ENCODE measurements at regions not wholly inside any gene's neighbourhood (a gene's known extent, or its start where the extent isn't known, plus 50 kb on each side); places are given as distances from the start of the nearest gene placed in this dataset.
A peak's percentile ranks its signal among the peaks of the same experiment; 100 is the strongest.

DNA sequence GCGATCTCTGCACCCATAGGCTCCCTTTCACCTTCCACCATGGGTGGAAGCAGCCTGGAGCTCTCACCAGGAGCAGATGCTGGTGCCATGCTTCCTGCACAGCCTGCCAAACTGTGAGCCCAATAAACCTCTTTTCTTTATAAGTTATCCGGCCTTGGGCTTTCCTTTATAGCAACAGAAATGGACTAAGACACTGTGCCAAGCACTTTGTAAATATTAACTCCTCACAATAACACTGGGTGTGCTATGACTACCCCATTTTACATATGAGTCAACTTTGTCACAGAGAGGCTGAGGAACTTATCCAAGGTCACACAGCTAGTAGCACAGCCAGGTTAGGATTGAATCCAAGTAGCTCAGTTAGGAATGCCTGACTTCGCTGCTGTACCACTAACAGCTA is 79.7 kb upstream of the KCNMA1 start:
- no peaks in the 10 kb centered on the region for H3K4me1 Mint-ChIP-seq
- CTCF ChIA-PET, result interaction anchor here (0.5 to 0.8 kb wide), 2 partner anchors 19 to 121 kb away, joined by 3 read pairs; no protein-coding TSS in a partner anchor
- no peaks in the 10 kb centered on the region for H3K36me3 Mint-ChIP-seq (ENCODE audit: low read depth)
- no peak overlapping the region for H3K27ac Mint-ChIP-seq
- no peaks in the 10 kb centered on the region for H3K9me3 Mint-ChIP-seq
- no peak overlapping the region for H3K4me3 Mint-ChIP-seq
- POLR2A ChIA-PET, result no interaction called here
- no peak for DNase-seq
- peaks cover 7% of the 10 kb centered on the region for H3K27me3 Mint-ChIP-seq

DNA sequence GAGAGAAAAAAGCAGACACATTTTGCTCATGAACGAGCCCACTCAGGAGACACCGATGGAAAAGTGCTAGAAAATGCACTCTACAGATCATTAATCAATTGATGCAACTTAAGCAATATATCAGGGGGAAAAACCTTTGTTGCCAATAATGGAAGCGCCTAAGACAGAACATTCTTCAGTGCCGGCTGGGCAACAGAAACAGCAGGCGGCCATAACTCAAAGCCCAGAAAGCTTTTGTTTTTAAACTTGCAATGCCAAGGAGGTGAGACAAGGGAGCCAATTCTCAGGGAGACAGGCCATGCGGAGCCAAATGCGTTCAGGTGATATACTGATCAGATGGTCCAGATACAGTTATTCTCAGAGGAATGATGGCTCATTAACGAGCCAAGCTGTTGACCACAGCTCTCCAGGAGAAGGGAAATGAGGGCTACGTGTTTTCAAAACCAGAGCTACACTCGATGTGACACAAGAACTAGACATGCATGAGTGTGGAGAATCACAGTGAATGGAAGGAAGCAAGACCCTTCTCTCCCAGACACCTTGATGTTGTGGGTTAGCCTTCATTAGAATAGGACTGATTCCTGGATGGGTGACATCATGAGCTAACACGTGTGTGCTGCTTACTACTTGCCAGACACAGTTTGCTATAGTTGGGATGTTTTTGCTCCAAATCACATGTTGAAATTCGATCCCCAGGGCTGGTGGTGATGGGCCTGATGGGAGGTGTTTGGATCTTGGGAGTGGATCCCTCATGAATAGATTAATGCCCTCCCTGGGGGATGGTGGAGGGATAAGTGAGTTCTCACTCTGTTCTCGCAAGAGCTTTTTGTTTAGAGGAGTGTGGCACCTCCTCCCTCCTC is 79.1 kb upstream of the KCNMA1 start:
- Mint-ChIP-seq H3K4me1 (no peaks in the 10 kb centered on the region), H3K36me3 (ENCODE audit: low read depth) (no peaks in the 10 kb centered on the region), H3K9me3 (no peaks in the 10 kb centered on the region), H3K4me3 (no peak overlapping the region), H3K27me3 (peaks cover 9% of the 10 kb centered on the region), H3K27ac (no peak overlapping the region)
- POLR2A ChIA-PET, result no interaction called here
- DNase-seq, result no peak
- CTCF ChIA-PET, result interaction anchor here (0.5 to 0.8 kb wide), 2 partner anchors 18 to 121 kb away, joined by 3 read pairs; no protein-coding TSS in a partner anchor

DNA sequence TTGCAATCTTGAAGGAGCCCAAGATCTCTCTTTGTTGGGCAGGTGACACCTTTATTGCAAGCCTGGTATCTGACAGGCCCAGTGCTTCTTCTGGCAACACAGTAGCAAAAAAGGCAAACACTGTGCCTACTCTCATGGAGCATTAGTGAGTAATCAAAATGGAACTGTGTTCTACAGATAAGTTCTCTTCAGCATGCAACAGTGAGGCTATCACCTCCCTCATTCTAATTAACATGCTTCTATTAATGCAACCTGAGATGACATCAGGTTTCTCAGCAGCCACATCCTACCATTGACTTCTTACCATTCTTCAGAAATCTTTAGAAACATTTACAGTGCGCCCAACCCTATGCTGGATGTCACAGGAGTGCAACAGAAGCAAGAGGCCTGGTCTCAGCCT is 77.9 kb upstream of the KCNMA1 start:
- Mint-ChIP-seq H3K9me3 (no peaks in the 10 kb centered on the region), H3K27me3 (peaks cover 16% of the 10 kb centered on the region), H3K36me3 (ENCODE audit: low read depth) (no peaks in the 10 kb centered on the region), H3K27ac (no peak overlapping the region), H3K4me3 (no peak overlapping the region), H3K4me1 (peaks cover 3% of the 10 kb centered on the region)
- ChIA-PET CTCF (interaction anchor here (0.7 kb wide), 1 partner anchor 122 kb away, joined by 3 read pairs; no protein-coding TSS in a partner anchor), POLR2A (no interaction called here)
- no peak for DNase-seq

DNA sequence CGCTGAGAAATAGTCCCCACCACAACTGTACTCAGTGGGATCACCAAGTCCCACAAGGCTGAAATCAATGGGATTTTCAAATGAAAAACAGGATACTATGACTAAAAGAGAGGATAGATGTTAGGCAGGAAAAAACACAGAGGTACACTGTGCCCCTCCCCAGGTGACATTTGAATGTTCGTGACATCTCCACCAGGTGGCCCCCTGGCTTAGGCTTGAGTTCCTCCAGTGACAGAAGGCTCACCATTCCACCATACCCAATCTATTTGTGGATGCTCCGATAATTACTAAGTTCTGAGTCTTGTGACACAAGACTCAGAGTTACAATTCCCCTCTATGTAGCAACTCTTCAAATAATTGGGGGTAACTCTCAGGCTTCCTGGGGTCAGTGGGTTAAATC is 77.5 kb upstream of the KCNMA1 start:
- peak; percentile 25 for DNase-seq
- POLR2A ChIA-PET, result no interaction called here
- no peaks in the 10 kb centered on the region for H3K36me3 Mint-ChIP-seq (ENCODE audit: low read depth)
- H3K9me3 Mint-ChIP-seq, result no peaks in the 10 kb centered on the region
- CTCF ChIA-PET, result interaction anchor here (0.7 kb wide), 1 partner anchor 122 kb away, joined by 3 read pairs; no protein-coding TSS in a partner anchor
- H3K4me1 Mint-ChIP-seq, result peaks cover 3% of the 10 kb centered on the region
- H3K27ac Mint-ChIP-seq, result no peak overlapping the region
- H3K27me3 Mint-ChIP-seq, result peaks cover 16% of the 10 kb centered on the region
- no peak overlapping the region for H3K4me3 Mint-ChIP-seq

DNA sequence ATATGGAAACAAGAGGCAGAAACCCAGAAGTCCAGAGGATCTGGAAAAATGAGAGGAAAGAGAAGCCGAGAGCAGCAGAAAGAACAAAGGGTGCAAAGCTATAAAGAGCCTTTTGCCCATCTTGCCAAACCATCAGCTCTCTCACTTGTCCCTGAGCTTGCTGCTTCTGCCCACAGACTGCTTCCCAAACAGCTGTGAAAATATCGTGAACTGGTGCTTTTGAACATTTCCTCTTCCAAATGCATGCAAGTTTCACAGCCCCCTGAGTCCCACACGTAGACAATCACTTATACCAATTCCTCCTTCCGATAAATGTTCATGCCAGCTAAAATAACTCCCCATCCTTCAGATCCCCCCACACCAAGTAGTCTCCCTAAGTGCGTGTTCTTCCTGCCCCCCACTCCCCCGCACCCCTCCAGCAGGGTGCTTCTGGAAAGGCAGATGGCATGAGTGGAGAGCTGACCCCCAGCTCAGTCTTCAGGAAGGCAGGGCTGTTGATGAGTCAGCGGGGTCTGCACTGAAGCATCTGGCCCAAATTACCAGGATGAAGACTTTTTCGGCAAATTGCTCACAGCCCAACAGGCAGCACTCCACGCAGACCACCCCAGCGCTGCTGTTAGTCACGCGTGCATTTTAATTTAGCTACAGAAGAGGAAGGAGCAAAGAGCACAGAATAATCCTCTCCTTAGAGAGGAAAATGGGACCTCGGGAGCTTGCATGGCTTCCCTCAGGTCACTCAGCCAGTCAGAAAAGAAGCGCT is 76.1 kb upstream of the KCNMA1 start:
- H3K36me3 Mint-ChIP-seq (ENCODE audit: low read depth), result no peaks in the 10 kb centered on the region
- no peak for DNase-seq
- POLR2A ChIA-PET, result no interaction called here
- CTCF ChIA-PET, result interaction anchor here (1.5 kb wide), 1 partner anchor 58 kb away, joined by 5 read pairs; no protein-coding TSS in a partner anchor
- H3K9me3 Mint-ChIP-seq, result no peaks in the 10 kb centered on the region
- no peak overlapping the region for H3K27ac Mint-ChIP-seq
- H3K4me1 Mint-ChIP-seq, result peaks cover 3% of the 10 kb centered on the region
- peaks cover 16% of the 10 kb centered on the region for H3K27me3 Mint-ChIP-seq
- no peak overlapping the region for H3K4me3 Mint-ChIP-seq

DNA sequence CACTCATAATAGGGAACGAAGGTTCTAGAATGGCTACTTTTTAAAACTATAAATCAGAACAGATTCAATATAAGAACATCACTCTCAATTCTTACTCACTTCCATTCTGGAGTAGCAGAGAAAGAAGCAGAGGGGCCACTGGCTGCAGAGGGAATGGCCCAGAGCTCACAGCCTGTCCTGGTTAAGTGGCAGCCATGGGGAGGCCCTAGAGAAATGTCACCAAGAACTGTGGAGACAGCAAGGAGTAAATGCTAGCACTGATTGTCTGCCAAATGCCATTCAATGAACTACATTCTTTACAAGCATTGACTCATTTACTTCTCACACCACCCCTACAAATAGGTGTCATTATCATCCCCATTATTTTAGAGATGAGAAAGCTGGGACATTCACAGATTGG is 74.6 kb upstream of the KCNMA1 start:
- no peaks in the 10 kb centered on the region for H3K36me3 Mint-ChIP-seq (ENCODE audit: low read depth)
- H3K4me1 Mint-ChIP-seq, result peaks cover 3% of the 10 kb centered on the region
- POLR2A ChIA-PET, result no interaction called here
- CTCF ChIA-PET, result interaction anchor here (0.7 to 3.1 kb wide), 10 partner anchors 12 to 546 kb away, joined by 3 to 18 read pairs (median 4); no protein-coding TSS in a partner anchor
- DNase-seq, result no peak
- H3K27ac Mint-ChIP-seq, result no peak overlapping the region
- no peak overlapping the region for H3K4me3 Mint-ChIP-seq
- H3K27me3 Mint-ChIP-seq, result peaks cover 16% of the 10 kb centered on the region
- no peaks in the 10 kb centered on the region for H3K9me3 Mint-ChIP-seq

DNA sequence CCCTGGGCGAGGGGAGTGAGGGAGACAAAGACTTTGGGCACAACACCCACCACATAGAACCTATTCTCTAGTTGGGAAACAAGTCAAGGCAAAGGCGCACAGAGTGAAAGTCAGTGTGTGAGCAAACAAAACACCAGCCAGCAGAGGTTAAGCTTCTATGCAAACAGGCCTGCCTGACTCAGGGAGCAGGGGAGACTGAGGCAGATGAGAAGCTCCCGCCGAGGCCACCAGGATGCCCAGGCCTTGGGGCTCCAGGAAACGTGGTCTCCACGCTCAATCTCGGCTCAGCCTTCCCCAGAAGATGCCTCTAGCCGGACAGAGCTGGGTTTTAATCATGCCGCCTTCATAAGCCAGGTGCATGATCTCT is 74.1 kb upstream of the KCNMA1 start:
- H3K4me1 Mint-ChIP-seq, result peaks cover 3% of the 10 kb centered on the region
- H3K27me3 Mint-ChIP-seq, result peaks cover 18% of the 10 kb centered on the region
- no peak overlapping the region for H3K4me3 Mint-ChIP-seq
- ChIA-PET POLR2A (no interaction called here), CTCF (interaction anchor here (0.7 to 3.1 kb wide), 12 partner anchors 13 to 546 kb away, joined by 3 to 18 read pairs (median 4); no protein-coding TSS in a partner anchor)
- DNase-seq, result no peak
- no peak overlapping the region for H3K27ac Mint-ChIP-seq
- no peaks in the 10 kb centered on the region for H3K9me3 Mint-ChIP-seq
- H3K36me3 Mint-ChIP-seq (ENCODE audit: low read depth), result no peaks in the 10 kb centered on the region

DNA sequence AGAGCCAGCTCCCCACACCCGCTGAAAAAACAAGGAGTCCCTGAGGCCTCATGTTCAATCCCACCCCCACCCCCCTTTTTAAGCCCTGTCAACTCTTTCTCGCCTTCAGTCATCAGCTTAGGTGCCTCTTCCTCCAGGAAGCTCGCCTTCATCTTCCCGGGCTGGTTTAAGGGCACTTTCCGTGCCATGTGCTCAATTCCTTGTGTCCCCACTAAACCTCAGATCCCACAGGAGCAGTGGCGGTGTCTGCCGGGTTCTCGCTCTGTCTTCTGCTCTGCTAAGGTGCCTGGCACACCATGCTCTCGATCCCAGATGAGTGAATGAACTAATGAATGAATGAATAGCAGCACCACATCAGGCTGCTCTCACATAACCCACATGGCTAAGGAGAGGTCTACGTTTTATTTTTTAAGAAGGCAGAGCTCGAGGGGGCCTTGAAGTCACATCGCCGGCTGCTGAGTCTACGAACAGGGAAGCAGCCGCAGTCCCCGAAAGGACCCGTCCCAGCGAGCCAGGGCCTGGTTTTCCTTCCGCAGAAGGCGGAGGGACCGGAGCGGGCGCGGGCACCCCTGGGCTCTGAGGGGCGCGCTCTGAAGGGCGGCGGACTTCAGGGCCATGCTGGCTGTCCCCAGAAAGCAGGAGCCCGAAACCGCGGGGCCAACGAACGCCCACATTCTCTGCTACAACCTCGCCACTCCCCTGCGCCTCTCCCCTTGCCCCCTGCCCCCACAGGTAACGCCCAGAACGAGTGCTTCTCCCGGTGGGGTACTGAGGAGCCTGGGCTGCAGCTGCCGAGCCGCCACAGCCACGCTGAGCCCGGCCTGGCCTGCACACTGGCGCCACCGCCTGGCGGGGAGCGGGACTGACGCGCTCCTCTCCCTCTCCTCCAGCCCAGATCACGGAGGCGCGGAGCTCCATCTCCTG is 73.4 kb upstream of the KCNMA1 start:
- peak; percentile 66 for DNase-seq
- Mint-ChIP-seq H3K4me3 (no peak overlapping the region), H3K27me3 (peaks cover 20% of the 10 kb centered on the region), H3K9me3 (no peaks in the 10 kb centered on the region), H3K27ac (no peak overlapping the region), H3K36me3 (ENCODE audit: low read depth) (no peaks in the 10 kb centered on the region), H3K4me1 (peaks cover 3% of the 10 kb centered on the region)
- CTCF ChIA-PET, result interaction anchor here (0.6 to 3.1 kb wide), 14 partner anchors 12 to 545 kb away, joined by 3 to 18 read pairs (median 3); no protein-coding TSS in a partner anchor
- POLR2A ChIA-PET, result no interaction called here

DNA sequence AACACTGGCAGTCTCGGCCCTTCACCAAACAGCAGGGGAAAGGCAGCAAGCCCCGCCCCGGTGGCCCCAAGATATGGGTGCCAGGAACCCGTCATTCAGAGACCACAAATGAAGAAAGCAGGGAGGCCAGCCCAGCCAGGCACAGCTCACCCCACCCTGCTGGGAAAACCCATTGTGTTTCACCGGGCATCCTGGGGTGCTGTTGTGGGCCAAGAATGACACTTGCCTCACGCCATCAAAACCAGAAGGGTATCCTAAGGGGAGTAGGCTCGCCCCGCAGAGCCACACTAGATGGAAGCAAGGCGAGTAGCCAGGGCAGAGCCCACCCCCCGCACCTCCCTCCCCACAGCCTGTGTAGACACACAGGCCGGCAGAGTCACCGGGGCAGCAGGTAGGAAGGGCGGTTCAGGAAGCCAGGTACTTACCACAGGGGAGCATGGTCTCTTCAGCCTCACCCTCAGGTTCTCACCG is 72.5 kb upstream of the KCNMA1 start:
- CTCF ChIA-PET, result interaction anchor here (0.9 to 3.1 kb wide), 3 partner anchors 127 to 541 kb away, joined by 3 to 18 read pairs (median 6); no protein-coding TSS in a partner anchor
- Mint-ChIP-seq H3K4me1 (peaks cover 3% of the 10 kb centered on the region), H3K4me3 (no peak overlapping the region), H3K36me3 (ENCODE audit: low read depth) (no peaks in the 10 kb centered on the region), H3K9me3 (no peaks in the 10 kb centered on the region), H3K27ac (no peak overlapping the region), H3K27me3 (peaks cover 27% of the 10 kb centered on the region)
- POLR2A ChIA-PET, result no interaction called here
- no peak for DNase-seq

DNA sequence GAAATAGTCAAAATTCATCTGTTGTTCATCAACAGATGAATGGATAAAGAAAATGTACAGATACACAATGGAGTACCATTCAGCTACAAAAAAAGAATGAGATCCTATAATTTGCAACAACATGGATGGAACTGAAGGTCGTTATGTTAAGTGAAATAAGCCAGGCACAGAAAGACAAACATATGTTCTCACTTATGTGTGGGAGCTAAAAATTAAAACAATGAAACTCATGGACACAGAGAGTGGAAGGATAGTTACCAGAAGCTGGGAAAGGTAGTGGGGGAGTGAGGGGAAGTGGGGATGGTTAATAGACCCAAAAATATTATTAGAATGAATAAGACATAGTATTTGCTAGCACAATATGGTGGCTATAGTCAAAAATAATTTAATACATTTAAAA is 70.0 kb upstream of the KCNMA1 start:
- Mint-ChIP-seq H3K4me3 (no peak overlapping the region), H3K9me3 (no peaks in the 10 kb centered on the region), H3K27ac (no peak overlapping the region), H3K4me1 (peaks cover 3% of the 10 kb centered on the region), H3K36me3 (ENCODE audit: low read depth) (no peaks in the 10 kb centered on the region), H3K27me3 (peaks cover 28% of the 10 kb centered on the region)
- ChIA-PET POLR2A (no interaction called here), CTCF (no interaction called here)
- no peak for DNase-seq

DNA sequence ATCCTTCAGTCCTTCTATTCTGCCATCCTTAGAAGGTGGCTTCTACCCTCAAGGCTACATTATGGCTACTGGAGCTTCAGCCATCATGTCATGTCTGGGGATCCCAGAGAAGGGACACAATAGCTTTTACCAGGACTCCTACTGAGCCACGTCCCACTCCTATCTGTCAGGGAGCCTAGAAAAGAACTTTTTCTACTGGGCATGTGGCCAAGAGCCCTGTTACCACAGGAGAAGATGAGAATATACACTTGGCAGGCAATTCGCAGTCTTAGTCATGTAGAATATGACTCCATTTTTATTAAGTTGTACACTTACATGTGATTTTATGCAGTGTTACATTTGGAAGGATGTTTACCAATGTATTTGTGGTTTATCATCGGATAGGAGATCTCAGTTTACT is 64.6 kb upstream of the KCNMA1 start:
- ChIA-PET CTCF (no interaction called here), POLR2A (no interaction called here)
- no peaks in the 10 kb centered on the region for H3K4me1 Mint-ChIP-seq
- no peak overlapping the region for H3K4me3 Mint-ChIP-seq
- H3K9me3 Mint-ChIP-seq, result no peaks in the 10 kb centered on the region
- DNase-seq, result no peak
- no peaks in the 10 kb centered on the region for H3K36me3 Mint-ChIP-seq (ENCODE audit: low read depth)
- no peak overlapping the region for H3K27ac Mint-ChIP-seq
- H3K27me3 Mint-ChIP-seq, result peaks cover 23% of the 10 kb centered on the region

DNA sequence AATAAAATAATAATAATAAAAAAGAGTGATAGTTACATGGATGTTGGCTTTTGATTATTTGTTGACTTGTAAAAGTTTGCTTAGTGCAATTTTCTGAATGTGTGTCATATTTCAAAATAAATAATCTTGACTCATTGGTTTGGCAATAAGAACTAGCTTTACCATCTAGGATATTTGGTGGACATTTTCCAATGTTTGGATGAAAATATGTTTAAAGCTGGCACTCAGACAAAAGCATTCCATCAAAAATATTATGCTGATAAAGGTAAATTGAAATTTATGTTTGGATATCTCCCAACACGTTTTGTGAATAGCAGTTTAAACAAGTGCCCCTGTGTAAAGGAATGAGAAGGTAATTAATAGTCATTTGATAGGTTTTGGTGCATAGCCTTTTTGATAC is 62.5 kb upstream of the KCNMA1 start:
- CTCF ChIA-PET, result no interaction called here

More for the DNA sequence above, 62.5 kb upstream of the KCNMA1 start:
- no peak overlapping the region for H3K4me3 Mint-ChIP-seq
- DNase-seq, result no peak
- POLR2A ChIA-PET, result no interaction called here
- H3K36me3 Mint-ChIP-seq (ENCODE audit: low read depth), result no peaks in the 10 kb centered on the region
- no peaks in the 10 kb centered on the region for H3K9me3 Mint-ChIP-seq
- no peaks in the 10 kb centered on the region for H3K4me1 Mint-ChIP-seq
- peaks cover 23% of the 10 kb centered on the region for H3K27me3 Mint-ChIP-seq
- H3K27ac Mint-ChIP-seq, result no peak overlapping the region
